HG03469 (cell line): ENCODE measurements at regions not wholly inside any gene's neighbourhood (a gene's known extent, or its start where the extent isn't known, plus 50 kb on each side); places are given as distances from the start of the nearest gene placed in this dataset.

ENCODE experiments used
- ATAC-seq: cut with Tn5 transposase; IDR thresholded peaks from one replicate; pipeline ENCODE4 v1.9.1; 2021; ENCODE audit warnings: mild to moderate bottlenecking, moderate library complexity, moderate number of reproducible peaks; ENCODE audit not compliant: unreplicated experiment

- ATAC-seq, result no peak
Observed at GRCh38 chr14:101410126-101410525, 151.2 kb upstream of the DIO3 start.

GRCh38 chr14:101411151-101411550, 150.1 kb upstream of the DIO3 start:
- no peak for ATAC-seq

DNA sequence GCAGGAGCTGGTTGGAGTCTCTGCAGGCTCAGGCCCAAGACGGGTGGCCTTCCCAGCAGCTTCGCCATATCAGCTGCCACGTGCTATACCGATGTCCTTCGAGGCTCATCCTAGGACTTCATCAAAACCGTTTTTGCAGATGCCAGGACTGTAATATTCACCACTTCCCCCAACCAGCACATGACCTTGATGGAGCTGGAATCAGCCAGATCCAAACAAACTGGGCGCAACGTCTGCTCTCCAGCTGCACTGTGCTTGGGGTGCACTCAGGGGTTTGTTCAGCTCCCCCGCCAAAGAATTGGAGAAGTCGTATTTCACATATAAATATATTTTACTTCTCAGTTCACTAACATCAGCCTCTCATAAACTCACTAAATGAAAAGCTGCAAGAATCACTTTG, 149.5 kb upstream of the DIO3 start:
- ATAC-seq, result no peak

- ATAC-seq, result no peak
Observed at GRCh38 chr14:101412739-101413138, 148.6 kb upstream of the DIO3 start.

DNA sequence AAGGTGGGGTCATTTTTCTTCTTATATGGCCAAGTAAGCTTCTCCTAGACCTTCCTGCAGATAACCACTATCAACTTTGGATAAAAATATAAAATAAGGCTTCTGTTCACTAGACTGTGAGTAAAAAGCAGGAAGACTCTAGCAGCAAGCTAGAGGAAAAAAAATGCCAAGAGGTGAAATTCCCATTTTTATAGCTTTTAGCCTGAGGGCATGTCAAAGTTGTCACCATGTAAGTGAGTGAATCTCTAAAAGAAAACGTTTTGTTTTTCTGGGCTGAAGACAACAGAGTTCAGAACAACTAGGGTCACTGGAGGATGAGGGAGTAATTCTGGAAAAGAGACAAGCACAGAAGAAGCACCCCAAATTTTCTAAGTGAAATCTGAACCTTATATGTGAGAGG, 143.9 kb upstream of the DIO3 start:
- no peak for ATAC-seq

GRCh38 chr14:101418601-101419000, 142.7 kb upstream of the DIO3 start:
- no peak for ATAC-seq

DNA sequence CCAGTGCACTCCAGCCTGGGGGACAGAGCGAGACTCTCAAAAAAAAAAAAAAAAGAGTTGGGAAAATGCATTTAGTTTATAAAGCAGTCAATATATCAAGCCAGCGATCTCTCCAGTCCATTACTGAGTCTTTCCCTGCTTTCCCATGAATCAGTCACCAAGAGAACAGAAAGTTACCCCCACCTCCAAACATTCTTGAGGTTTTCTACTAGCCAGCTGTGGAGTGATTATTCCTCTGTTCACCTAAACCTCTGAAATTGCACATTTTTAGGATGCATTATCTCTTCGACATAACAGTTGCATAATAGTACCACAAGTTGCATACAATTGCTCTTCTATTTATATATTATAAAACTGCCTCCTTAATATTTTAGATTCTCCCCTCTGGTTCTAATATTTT, 134.8 kb upstream of the DIO3 start:
- ATAC-seq, result no peak

- no peak for ATAC-seq
Observed at GRCh38 chr14:101428409-101428808, 132.9 kb upstream of the DIO3 start.

DNA sequence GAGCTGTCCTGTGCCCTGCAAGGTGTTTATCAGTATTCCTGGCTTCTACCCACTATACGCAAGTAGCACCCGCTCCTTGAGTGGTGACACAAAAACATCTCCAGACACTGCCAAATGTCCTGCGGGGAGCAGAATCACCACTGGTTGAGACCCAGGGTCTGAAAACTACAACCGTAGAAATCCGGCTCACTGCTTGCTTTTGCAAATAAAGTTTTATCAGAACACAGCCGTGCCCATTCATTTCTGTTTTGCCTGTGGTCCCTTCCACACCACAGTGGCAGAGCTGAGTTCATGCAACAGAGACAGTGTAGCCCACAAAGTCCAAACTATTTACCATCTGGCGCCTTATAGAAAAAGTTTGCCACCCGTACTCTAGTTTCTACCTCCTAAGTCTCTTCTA, 125.7 kb upstream of the DIO3 start:
- no peak for ATAC-seq

DNA sequence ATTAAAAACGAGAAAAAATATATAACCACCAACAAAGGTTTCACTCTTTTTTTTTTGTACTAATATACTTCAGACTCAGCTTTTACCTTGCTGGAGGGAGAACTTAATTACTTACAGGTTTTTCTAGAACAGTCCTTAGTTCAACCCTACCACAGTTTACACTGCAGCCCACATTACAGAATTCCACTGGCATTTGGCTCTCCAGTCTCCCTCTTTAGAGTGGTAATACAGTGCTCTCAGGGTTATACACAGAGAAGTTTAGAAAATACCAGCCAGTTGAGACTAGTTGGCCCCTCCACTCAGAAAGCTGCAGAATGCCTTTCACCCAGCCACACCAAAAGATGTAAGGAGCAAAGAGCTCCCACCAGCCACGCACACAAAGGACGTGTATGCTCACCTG, 122.3 kb upstream of the DIO3 start:
- no peak for ATAC-seq

- no peak for ATAC-seq
Observed at GRCh38 chr14:101440496-101440895, 120.8 kb upstream of the DIO3 start.

DNA sequence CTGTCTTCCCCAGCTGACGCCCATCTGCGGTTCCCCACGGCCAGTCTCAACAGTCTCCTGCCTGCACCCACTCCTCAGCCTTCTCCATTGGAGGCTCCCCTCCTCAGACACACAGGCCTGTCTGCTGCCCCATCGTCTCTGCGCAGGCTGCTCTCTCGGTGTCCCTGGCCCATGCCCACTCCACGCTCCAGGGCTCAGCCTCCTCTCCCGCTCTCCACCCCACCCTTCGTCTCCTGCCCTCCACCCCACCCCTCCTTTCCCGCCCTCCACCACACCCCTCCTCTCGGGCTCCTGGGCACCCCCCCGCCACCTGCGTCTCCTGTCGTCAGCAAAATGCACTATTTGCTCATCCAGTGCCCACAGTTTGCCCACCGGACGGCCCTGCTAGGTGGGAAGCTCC, 119.6 kb upstream of the DIO3 start:
- no peak for ATAC-seq

- ATAC-seq, result no peak
Observed at GRCh38 chr14:101442451-101442850, 118.8 kb upstream of the DIO3 start.

DNA sequence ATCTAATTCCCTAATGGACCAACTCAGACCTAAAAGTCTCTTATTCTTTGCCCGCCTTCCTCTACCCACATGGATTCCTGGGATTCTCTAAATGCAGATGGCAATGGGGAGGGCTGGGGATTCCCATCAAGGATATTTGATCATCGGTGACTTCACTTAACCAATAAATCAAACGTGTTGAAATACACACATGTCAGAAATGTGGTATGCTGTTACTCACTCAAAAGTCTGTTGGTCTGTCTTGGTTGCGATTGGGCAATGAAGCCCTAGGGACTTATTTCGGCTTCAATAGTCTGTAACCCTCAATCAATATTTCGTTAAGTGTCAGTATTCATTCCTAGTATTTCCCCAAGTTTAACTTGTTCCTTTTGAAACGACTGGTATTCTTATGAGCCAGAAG, 117.2 kb upstream of the DIO3 start:
- no peak for ATAC-seq

DNA sequence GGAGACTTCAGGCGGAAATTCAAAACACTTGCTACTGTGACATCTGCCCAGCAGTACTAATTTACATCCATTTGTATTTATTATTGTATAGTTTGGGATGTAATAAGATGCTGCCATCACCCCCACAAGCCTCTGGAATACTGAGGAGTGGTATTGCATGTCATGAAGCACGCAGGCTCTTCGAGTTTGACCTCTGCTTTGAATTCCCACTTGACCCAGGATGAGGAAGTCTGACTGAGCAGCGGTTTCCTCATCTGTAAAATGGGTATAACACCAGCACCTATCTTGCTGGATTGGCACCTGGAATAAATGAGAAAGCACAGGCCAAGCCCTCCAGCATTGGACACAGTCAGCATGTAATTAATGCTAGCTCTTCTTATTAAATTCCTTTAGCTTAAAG, 116.0 kb upstream of the DIO3 start:
- no peak for ATAC-seq

- ATAC-seq, result no peak
Observed at GRCh38 chr14:101446387-101446969, 114.8 kb upstream of the DIO3 start.

- ATAC-seq, result no peak
Observed at GRCh38 chr14:101449114-101449513, 112.2 kb upstream of the DIO3 start.

- no peak for ATAC-seq
Observed at GRCh38 chr14:101451166-101451565, 110.1 kb upstream of the DIO3 start.

- no peak for ATAC-seq
Observed at GRCh38 chr14:101453225-101453624, 108.1 kb upstream of the DIO3 start.

GRCh38 chr14:101454229-101454628, 107.1 kb upstream of the DIO3 start:
- no peak for ATAC-seq

- ATAC-seq, result no peak
Observed at GRCh38 chr14:101456246-101457175, 104.8 kb upstream of the DIO3 start.

DNA sequence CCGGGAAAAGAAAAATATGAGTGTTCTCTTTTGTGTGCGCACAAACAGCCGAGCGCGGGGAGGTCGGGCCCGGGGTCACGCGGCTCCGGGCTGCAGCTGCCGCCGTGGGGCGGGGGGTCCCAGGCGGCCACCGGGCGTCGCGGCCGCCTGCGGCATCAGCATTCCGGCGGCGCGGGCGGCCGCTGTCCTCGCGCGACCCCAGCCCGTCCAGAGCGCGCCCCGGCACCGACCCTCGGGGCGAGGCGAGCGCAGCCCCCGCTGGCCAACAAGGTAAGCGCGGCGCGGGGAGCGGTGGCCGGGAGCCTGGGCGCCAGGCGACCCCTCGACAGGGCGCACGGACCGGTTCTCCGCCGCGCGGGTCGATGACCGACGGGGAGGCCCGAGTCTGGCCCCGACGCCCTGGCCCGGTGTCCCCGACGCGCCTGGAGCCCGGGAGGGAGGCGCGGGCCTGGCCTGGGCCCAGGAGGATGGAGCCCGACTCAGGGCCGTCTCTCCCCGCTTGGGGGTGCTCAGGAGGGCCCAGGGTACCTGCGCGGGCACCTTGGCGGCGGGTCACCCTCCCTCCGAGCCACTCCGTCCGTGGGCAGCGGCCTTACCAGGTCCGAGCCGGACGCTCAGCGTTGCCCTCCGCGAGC, 103.9 kb upstream of the DIO3 start:
- ATAC-seq, result no peak
